ENCODE measurements at regions not wholly inside any gene's neighbourhood (a gene's known extent, or its start where the extent isn't known, plus 50 kb on each side); places are given as distances from the start of the nearest gene placed in this dataset.

DNA sequence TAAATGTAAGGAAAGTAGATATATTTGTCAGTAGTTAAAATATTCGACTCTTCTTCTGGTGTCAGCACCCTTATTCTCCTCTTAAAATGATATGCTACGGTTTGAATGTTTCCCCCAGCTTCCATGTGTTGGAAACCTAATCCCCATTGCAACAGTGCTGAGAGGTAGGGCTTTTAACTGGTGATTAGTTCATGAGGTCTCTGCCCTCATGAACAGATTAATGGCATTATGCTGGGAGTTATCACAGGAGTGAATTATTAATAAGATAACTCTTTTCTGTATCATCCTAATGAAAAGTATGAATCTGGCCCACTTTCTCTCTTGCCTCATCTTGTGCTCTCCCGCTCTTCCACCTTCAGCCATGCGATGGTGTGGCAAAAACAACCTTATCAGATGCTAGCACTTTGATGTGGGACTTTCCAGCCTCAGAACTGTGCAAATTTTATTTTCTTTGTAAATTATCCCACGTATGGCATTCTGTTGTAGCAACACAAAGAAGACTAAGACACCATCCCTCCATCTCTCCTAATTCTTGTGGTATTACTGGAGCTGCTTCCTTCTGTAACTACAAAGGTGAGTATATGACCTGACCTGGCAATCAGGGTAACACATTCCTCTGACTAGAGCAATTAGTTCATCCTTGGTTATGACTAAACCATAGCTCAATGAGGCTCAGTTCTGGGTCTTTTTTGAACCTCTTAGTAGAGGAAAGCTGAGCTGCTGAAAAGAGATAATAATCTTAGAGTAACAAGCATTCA lies 171.1 kb upstream of the TMEM196 start:
- TF ChIP-seq, protein P1, sequence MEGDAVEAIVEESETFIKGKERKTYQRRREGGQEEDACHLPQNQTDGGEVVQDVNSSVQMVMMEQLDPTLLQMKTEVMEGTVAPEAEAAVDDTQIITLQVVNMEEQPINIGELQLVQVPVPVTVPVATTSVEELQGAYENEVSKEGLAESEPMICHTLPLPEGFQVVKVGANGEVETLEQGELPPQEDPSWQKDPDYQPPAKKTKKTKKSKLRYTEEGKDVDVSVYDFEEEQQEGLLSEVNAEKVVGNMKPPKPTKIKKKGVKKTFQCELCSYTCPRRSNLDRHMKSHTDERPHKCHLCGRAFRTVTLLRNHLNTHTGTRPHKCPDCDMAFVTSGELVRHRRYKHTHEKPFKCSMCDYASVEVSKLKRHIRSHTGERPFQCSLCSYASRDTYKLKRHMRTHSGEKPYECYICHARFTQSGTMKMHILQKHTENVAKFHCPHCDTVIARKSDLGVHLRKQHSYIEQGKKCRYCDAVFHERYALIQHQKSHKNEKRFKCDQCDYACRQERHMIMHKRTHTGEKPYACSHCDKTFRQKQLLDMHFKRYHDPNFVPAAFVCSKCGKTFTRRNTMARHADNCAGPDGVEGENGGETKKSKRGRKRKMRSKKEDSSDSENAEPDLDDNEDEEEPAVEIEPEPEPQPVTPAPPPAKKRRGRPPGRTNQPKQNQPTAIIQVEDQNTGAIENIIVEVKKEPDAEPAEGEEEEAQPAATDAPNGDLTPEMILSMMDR (IDR thresholded peaks at IDR 0.05) = no peak
- no peak for TF ChIP-seq POLR2A (IDR thresholded peaks at IDR 0.05)
